Bronchial epithelial cell (primary cell): ENCODE measurements at regions not wholly inside any gene's neighbourhood (a gene's known extent, or its start where the extent isn't known, plus 50 kb on each side); places are given as distances from the start of the nearest gene placed in this dataset.
"Not testable (repeated sequence)": the region's sequence is repeated elsewhere in the genome, so short reads cannot be mapped to it uniquely, and the experiment has no call there.

Source experiments
- DNase-seq: peaks from one replicate; pipeline ENCODE4 v3.0.0-alpha.2; 2010; ENCODE audit warnings: low read depth
- FAIRE-seq: peaks from 2 replicates; lab custom pipeline; 2011; peaks lifted over from hg19 to GRCh38; lab: Jason Lieb, UNC
- H3K27me3 ChIP-seq: 2 replicates; pipeline ENCODE4 v1.5.1; 2011; ENCODE audit warnings: low read length; ENCODE audit not compliant: control insufficient read depth, insufficient read depth
- H3K36me3 ChIP-seq: 2 replicates; pipeline ENCODE4 v1.5.1; 2011; ENCODE audit warnings: low read length; ENCODE audit not compliant: control insufficient read depth, insufficient read depth
- H3K4me3 ChIP-seq: 2 replicates; pipeline ENCODE4 v1.5.1; 2011; ENCODE audit warnings: mild to moderate bottlenecking, low read depth, low read length, control low read depth
- CTCF ChIP-seq: IDR thresholded peaks from 2 replicates; pipeline ENCODE4 v1.5.1; 2011; ENCODE audit warnings: mild to moderate bottlenecking, moderate library complexity, low read length, control low read depth, inconsistent platforms; ENCODE audit not compliant: insufficient read depth, severe bottlenecking

- TF ChIP-seq CTCF, result no peak
- Histone ChIP-seq H3K4me3 (no peak overlapping the region), H3K27me3 (no peaks in the 10 kb centered on the region), H3K36me3 (no peaks in the 10 kb centered on the region)
- FAIRE-seq, result no peak
- DNase-seq, result no peak
Measured at GRCh38 chr9:89946741-89947140, 341.9 kb downstream of the GADD45G start.

DNA sequence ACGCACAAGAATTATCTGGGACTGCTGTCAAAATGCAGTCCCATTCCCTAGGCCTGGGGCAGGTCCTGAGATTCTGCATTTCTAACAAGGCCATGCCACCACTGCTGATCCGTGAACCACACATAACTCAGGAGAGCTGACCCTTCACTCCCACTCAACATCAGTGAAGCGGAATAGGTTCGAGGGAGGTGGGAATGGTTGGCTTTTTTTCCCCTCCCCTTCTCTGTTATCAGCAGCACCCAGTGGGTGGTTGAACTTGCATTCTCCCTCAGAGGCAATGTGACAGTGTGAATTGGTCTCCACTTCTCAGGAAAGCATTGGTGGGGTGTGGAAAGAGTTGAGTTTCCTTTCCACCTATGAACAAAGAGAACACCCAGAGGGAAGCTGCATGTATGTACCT is 344.3 kb downstream of the GADD45G start:
- Histone ChIP-seq H3K4me3 (no peak overlapping the region), H3K36me3 (no peaks in the 10 kb centered on the region), H3K27me3 (no peaks in the 10 kb centered on the region)
- FAIRE-seq, result peak; percentile 28
- TF ChIP-seq CTCF, result no peak
- no peak for DNase-seq

DNA sequence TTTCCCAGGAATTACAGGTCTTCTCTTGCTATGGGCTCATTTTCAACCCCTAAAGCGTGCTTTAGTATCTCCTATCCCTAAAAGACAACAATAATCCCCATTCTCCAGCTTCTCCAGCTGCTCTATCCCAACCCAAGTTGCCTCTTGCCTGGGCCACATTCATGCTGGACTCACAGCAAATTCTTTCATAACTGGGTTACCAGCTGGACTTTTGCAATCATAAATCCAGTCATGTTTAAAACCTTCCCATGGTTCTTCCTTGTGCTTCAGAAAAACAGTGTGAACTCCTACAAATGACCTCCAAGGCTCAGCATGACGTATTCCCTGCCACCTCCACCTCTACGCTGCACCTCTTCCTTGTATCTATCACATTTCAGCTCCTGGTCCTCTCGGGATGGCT is 346.9 kb downstream of the GADD45G start:
- DNase-seq, result no peak
- no peak for FAIRE-seq
- Histone ChIP-seq H3K4me3 (no peak overlapping the region), H3K27me3 (no peaks in the 10 kb centered on the region), H3K36me3 (no peaks in the 10 kb centered on the region)
- no peak for TF ChIP-seq CTCF

DNA sequence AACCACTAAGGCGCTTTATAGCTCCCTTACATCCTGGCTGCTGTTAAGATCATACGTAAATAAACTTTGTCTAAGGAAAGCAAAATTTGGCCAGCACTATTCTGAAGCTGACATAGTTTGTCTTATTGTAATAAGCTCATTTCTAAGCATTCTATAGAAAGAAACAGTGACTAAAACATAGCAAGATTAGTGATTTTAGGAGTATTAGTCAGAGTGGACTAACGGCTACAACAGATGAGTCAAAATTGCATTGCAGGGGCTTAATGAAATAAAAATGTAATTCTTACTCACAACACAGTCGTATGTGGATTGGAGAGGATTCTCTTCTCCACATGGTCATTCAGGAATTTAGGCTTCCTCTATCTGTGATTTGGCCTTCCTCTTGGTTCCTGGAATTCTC is 347.6 kb downstream of the GADD45G start:
- peak; percentile 65 for DNase-seq
- TF ChIP-seq CTCF, result no peak
- Histone ChIP-seq H3K4me3 (no peak overlapping the region), H3K36me3 (no peaks in the 10 kb centered on the region), H3K27me3 (no peaks in the 10 kb centered on the region)
- no peak for FAIRE-seq

DNA sequence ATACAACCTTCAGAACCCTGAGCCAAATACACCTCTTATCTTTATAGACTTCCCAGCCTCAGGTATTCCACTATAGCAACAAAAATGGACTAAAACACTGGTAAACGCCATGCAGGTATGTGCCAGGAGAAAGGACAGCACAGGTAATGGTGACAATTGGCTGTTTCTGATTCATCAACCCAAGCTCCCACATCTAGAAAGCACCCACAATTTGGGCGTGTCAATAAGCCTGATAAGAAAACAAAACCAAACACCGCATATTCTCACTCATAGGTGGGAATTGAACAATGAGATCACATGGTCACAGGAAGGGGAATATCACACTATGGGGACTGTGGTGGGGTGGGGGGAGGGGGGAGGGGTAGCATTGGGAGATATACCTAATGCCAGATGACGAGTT is 348.5 kb downstream of the GADD45G start:
- FAIRE-seq, DNase-seq, H3K27me3 ChIP-seq, H3K36me3 ChIP-seq, H3K4me3 ChIP-seq: not testable (repeated sequence)

DNA sequence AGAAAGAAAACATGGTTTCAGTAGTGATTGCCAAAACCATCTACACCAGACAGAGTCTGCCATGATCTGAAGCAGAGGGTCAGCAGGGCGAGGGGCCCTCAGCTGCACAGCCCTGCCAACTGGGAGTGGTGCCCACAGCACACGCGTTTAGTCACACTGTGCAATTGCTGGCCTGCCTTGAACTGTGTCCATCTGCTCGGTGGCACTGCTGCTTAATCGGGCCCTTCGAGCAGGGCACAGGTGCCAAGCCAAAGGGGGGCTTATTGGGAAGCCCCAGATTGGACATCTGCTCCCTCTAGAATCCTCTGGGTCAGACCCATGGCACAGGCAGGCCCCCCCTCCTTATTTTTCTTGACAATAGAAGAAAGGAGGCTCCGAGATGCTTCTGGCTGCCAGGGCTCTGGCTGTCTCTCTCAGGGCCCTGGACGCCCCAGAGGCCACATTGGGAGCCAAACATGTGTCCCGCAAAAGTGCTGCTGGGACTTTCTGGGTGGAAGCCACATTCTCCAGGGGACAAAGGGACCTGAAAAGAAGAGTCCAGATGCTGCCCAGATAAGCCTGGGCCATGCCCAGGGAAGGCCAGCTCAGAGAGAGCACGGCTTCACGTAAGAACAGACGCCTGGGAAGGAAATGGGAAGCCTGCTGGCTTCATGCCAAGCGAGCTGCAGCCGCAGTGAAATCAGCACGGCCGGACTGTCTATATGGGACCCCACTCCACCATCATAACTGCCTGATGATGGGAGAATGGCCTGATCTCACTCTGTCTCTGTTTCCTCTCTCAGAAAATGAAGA is 349.2 kb downstream of the GADD45G start:
- no peak for TF ChIP-seq CTCF
- H3K27me3 ChIP-seq, result no peaks in the 10 kb centered on the region
- FAIRE-seq (no peak), DNase-seq (no peak)
- H3K4me3 ChIP-seq, result no peak overlapping the region
- H3K36me3 ChIP-seq, result no peaks in the 10 kb centered on the region
